ENCODE measurements at regions not wholly inside any gene's neighbourhood (a gene's known extent, or its start where the extent isn't known, plus 50 kb on each side); places are given as distances from the start of the nearest gene placed in this dataset.
"Not testable (repeated sequence)": the region's sequence is repeated elsewhere in the genome, so short reads cannot be mapped to it uniquely, and the experiment has no call there.

- DNase-seq (ENCODE audit: low read depth): no peak
These were observed 133.7 kb downstream of the ATL2 start for GRCh38 chr2:38243186-38243880.

- no peak for DNase-seq (ENCODE audit: low read depth)
These were observed 137.6 kb downstream of the ATL2 start for GRCh38 chr2:38239452-38239851.

- not testable (repeated sequence) for DNase-seq (ENCODE audit: low read depth)
These were observed 138.4 kb downstream of the ATL2 start for GRCh38 chr2:38238705-38239104.

DNA sequence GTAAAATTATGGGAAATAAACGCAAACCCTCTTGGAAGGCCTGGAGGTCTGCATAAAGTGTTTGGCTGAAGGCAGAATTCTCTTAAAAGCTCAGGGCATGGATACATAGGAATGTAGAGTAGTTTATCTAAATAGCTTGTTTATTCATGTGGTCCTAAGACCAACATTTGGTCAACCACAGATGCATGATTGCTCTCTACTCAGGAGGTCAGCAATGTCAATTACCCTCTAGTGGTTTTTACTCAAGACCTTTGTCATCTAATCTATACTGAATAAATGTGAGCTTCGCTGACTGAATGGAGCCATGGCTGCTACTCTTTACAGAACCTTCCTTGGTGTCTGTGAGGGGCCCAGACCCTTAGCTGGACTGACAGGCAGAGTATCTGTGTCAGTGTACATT lies 139.8 kb downstream of the ATL2 start:
- peak; percentile 22 for DNase-seq (ENCODE audit: low read depth)

GRCh38 chr2:38233231-38233983 lies 143.7 kb downstream of the ATL2 start:
- DNase-seq (ENCODE audit: low read depth): peak; percentile 72

DNA sequence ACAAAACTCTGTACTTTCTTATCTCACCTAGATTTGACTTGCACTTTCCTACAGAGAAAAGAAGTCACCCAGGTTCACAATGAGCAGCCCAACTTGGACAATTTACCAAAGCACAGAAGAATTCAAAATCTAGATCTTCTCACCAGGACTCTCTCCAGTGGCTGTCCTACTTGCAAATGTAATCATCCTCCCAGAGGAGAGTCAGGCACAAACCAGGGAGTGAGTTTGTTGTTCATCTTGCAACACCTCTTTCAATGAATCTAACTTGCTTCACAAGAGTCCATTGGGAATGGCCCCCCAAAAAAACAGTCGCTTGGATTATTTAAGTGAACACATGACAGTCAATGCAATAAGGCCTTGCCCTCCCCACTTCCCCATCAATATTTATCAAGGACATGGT lies 144.6 kb downstream of the ATL2 start:
- DNase-seq (ENCODE audit: low read depth): no peak

DNA sequence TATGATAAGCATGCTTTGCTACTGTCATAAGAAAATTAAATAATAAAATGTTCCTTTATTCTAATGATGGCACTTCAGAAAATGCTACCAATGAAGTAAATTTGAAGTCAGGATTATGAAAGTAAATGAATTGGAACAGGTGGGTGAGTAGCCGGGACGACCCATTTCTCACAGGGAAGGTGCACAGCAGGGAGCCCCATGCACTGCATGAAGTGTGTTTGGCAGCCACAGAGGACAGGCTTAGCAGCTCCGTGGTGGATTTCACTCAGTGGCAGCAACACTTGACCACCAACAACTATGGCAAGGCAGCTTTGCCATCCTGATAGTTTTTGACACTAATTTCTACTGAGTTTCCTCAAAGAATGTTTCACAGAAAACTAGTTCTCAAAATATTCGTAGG lies 146.3 kb downstream of the ATL2 start:
- no peak for DNase-seq (ENCODE audit: low read depth)

DNA sequence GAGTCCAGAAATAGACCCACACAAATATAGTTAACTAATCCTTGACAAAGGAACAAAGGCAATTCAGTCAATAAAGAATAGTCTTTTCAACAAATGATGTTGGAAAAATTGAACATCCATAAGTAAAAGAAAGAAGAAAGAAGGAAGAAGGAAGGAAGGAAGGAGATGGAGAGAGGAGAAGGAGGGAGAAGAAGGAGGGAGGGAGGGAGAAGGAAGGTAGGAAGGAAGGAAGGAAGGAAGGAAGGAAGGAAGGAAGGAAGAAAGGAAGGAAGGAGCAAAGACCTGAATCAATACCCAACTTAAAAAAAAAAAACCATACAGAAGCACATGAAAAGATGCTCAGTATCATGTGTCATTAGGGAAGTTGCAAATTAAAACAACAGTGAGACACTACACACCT lies 148.3 kb downstream of the ATL2 start:
- DNase-seq (ENCODE audit: low read depth): no peak

DNA sequence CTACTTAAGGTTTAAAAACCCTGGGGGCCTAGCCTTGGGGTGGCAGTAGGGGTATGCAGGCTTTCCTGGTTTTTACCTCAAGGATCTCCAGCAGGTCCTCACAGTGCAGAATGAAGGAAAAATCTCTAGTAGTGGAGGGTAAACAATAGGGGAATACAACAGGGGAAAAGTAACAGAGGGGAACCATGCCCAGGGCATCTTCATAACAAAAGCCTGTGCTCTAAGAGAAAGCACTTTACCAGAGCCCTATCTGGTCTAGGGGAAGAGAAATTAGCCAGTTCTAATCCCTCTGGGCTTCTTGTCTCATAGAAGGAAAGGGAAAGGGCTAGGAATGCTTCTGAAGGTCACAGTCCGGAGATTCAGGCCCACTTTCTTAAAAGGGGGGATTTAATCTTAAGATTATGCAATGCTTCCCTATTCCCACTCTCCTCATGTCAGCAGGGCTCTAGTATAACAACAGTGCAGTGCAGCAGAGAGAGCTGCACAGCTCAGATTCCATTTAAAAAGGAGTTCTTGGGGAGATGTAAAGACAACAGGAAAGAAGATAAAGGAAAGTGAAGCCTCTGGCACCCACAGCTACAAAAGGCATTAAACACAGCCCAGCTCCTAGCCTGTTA lies 149.0 kb upstream of the CYP1B1 start:
- DNase-seq (ENCODE audit: low read depth): no peak

- no peak for DNase-seq (ENCODE audit: low read depth)
These were observed 148.2 kb upstream of the CYP1B1 start for GRCh38 chr2:38224181-38224580.

DNA sequence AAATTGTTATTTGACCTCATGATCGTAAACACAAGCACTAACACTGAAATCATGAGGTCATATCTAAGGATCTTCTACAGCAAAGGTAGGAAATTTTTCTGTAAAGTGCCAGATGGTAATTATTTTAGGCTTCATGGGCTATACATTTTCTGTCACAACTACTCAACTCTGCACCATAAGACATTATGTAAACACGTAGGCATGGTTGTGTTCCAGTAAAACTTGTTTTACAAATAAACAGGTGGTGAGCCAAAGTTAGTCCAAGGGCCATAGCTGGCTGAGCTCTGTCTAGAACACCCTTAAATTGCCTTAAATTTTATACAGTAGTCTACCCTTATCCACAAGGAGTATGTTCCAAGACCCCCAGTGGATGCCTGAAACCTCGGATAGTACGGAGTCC lies 147.3 kb upstream of the CYP1B1 start:
- no peak for DNase-seq (ENCODE audit: low read depth)

DNA sequence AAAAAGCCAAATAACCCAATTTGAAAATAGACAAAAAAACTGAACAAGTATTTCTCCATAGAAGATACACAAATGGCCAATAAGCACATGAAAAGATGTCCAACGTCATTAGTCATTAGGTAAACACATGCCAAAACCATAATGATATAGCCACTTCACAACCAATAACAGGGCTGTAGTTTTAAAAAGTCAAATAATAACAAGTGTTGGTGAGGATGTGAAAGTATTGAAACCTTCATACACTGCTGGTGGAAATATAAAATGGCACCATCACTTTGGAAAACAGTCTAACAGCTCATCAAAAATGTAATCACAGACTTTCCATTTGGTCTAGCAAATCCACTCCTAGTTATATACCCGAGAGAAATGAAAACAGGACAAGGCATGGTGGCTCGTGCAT lies 144.2 kb upstream of the CYP1B1 start:
- no peak for DNase-seq (ENCODE audit: low read depth)

GRCh38 chr2:38218995-38219394 lies 143.0 kb upstream of the CYP1B1 start:
- DNase-seq (ENCODE audit: low read depth): no peak

GRCh38 chr2:38218591-38218991 lies 142.6 kb upstream of the CYP1B1 start:
- no peak for DNase-seq (ENCODE audit: low read depth)

DNA sequence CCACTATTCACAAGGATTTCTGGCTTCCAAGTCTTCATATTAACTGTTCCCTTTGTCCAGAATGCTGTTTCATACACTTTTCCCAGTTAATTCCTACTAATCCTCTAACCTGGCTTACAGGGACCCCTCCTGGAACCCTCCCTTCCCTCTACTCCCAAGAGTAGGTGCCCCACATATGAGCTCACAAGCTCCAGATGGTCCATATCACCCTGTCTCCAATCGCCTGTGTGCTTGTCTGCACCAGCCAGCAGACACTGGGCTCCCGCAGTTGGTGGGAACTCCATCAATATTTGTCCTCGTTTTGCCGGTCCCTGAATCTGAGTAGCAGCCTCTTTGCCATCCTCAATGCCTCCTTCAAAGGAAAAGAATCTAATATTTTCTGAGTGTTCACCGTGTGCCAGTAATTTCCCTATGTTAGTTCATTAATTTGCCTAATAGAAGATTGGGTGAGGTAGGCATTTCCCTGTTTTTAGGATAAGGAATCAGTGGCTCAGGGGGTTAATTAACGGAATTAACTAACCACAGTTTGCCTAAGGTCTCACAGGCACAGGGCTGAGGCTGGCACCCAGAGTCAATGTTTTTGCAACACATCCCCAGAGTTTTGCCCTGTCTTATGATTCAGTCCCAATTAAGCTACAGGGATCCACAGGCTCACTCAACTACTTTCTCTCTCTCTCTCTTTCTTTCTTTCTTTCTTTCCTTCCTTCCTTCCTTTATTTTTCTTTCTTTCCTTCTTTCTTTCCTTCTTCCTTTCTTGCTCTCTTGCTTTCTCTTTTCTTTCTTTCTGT lies 141.6 kb upstream of the CYP1B1 start:
- DNase-seq (ENCODE audit: low read depth): no peak

DNA sequence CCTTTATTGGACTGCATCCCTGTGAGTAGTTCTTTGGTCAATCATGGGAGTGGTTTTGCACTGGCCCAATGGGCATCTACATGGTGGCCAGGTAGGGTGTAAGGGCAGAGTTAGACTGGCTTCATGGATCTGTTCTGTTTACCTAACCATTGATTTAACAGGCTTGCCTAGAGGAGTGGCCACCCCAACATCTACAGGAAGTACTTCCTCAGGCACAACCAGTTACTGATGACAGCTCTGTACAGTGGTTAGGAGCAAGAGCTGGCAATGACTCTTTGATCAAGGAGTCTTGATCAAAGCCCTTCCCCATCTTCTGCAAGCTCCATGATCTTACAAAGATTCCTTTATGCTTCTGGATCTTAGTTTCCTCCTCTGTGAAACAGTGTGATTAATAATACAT lies 140.9 kb upstream of the CYP1B1 start:
- no peak for DNase-seq (ENCODE audit: low read depth)

GRCh38 chr2:38215993-38216392 lies 140.0 kb upstream of the CYP1B1 start:
- peak; percentile 74 for DNase-seq (ENCODE audit: low read depth)

- no peak for DNase-seq (ENCODE audit: low read depth)
These were observed 139.6 kb upstream of the CYP1B1 start for GRCh38 chr2:38215522-38215921.

DNA sequence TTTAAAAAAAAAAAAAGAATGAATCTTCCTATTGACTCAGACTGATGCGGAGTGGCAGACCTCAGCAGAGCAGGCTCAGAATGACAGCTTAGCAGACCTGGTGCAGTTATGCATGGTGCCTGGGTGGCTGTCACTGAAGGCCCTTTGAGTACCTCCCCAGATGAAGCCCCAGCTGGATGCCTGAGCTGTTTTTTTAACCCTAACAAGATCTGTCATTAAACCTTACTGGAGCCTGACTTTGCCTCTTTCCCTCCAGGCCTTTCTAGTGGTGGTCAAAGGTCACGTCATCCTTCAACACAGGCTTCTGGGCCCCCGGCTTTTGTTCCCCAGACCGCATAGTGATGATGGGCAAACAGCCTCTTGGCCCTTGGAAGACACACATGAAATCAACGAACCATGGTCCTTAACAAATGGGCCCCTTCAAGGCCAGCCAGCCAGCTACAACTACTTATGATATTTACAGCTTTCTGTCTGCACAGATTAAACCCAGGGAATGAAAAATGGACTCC lies 138.3 kb upstream of the CYP1B1 start:
- no peak for DNase-seq (ENCODE audit: low read depth)

DNA sequence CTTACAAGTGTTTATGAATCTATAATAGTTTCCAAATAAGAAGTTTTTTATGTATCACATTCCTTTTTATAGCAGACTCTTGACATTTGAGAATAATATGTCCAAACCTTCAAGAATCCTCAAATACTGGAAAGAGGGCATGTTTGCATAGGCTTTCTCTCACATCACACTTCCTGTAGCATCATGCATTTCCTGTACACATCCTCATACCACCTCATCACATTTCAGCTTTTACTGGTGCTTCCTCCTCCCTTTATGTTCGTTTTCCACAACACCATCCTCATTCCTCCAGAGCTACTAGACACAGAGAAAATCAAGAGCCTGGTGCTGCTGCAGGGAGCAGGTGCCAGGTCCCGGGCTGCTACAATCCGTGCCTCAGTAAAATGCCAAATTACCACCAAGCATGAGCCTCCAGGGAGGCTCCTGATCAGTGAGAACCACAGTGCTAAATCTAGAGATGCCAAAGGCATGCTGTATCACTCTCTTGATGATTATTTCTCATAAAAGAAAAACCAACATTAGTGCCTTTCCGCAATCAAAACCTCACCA lies 137.7 kb upstream of the CYP1B1 start:
- DNase-seq (ENCODE audit: low read depth): no peak

DNA sequence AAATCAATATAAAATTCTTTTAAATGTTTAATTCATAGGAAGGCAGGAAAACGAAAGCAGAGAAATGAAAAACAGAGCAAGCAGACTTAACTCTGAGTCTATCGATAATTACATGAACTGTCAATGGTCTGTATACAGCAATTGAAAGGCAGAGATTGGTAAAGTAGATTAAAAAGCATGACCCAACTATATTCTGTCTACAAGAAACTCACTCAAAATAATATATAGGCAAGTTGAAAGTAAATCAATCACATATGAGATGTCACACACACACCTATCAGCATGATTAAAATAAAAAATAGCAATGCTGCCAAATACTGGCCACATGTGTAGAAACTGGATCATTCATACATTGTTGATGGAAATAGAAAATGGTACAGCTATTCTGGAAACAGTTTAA lies 136.4 kb upstream of the CYP1B1 start:
- no peak for DNase-seq (ENCODE audit: low read depth)

GRCh38 chr2:38207168-38207567 lies 131.2 kb upstream of the CYP1B1 start:
- DNase-seq (ENCODE audit: low read depth): peak; percentile 12

Data from LHCN-M2 (cell line).